ENCODE measurements at regions not wholly inside any gene's neighbourhood (a gene's known extent, or its start where the extent isn't known, plus 50 kb on each side); places are given as distances from the start of the nearest gene placed in this dataset.

DNA sequence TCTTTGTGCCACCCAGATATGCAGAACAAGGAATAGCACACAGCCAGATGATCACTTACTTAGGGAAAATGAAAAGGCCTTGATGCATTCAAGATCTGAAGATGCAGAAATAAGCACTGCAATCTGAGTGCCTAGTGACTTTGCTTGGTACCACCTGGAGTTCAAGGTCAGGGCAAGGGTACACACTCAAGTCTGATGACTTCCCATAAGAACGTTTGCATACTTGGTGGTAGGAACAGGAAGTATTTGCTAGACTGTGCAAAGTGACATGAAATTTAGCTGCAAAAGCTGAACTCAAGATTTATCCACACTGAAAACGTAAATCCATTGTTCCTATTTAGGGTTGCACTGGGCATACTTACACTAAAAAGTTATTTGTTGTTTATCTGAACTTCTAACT is 177.1 kb downstream of the PIK3R1 start:
- TF ChIP-seq, protein P1, sequence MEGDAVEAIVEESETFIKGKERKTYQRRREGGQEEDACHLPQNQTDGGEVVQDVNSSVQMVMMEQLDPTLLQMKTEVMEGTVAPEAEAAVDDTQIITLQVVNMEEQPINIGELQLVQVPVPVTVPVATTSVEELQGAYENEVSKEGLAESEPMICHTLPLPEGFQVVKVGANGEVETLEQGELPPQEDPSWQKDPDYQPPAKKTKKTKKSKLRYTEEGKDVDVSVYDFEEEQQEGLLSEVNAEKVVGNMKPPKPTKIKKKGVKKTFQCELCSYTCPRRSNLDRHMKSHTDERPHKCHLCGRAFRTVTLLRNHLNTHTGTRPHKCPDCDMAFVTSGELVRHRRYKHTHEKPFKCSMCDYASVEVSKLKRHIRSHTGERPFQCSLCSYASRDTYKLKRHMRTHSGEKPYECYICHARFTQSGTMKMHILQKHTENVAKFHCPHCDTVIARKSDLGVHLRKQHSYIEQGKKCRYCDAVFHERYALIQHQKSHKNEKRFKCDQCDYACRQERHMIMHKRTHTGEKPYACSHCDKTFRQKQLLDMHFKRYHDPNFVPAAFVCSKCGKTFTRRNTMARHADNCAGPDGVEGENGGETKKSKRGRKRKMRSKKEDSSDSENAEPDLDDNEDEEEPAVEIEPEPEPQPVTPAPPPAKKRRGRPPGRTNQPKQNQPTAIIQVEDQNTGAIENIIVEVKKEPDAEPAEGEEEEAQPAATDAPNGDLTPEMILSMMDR (conservative IDR thresholded peaks at IDR 0.05; ENCODE audit: low read depth, low read length) = no peak
- no peak for TF ChIP-seq EZH2 (IDR thresholded peaks at IDR 0.05; ENCODE audit: borderline replicate concordance, low read depth, low read length, poor library complexity, severe bottlenecking)

All from A673 (cell line).